ENCODE measurements at regions not wholly inside any gene's neighbourhood (a gene's known extent, or its start where the extent isn't known, plus 50 kb on each side); places are given as distances from the start of the nearest gene placed in this dataset.

DNA sequence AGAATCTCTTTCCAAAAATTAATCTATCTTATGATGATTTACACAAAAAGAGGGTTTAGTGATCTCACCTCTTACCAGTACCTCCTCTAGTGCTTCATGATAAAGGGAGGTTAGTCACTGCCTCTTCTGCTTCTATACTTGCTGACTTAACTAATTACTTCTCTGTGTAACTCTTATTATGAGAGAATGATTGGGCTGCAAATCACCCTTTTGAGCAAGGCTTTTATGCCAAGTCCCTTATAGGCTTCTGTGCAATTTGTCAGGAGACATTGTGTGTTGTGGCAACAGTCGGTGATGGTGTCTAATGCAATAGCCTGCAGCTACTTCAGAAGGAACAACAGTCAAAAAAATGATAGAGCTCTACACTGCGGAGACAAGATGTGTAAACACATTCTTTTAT lies 1568.1 kb upstream of the GOT2 start:
- Histone ChIP-seq H3K9ac (ENCODE audit: insufficient read depth, low read depth, low read length) (no peak overlapping the region), H3K27ac (ENCODE audit: extremely low read length, insufficient read depth, low read length) (no peak overlapping the region), H3K4me2 (ENCODE audit: low read depth, low read length) (no peak overlapping the region), H4K20me1 (ENCODE audit: insufficient read depth, low read length) (no peaks in the 10 kb centered on the region), H3K79me2 (ENCODE audit: insufficient read depth, low read length) (no peaks in the 10 kb centered on the region), H3K4me1 (ENCODE audit: insufficient read depth, low read length) (no peaks in the 10 kb centered on the region), H3K36me3 (replicated peaks in 1 of 2; ENCODE audit: control insufficient read depth in 1 of 2, insufficient read depth in 2 of 2, low read length in 2 of 2) (no peaks in the 10 kb centered on the region), H3K27me3 (ENCODE audit: control insufficient read depth in 1 of 2, insufficient read depth in 2 of 2, low read length in 2 of 2) (no peaks in the 10 kb centered on the region), H3K9me3 (ENCODE audit: low read length) (peaks cover 94% of the 10 kb centered on the region), H3K4me3 (replicated peaks in 1 of 3; ENCODE audit: insufficient read depth in 1 of 3, low read depth in 2 of 3, low read length in 3 of 3) (no peak overlapping the region), H2AFZ (ENCODE audit: low read length) (no peak overlapping the region)
- ChIA-PET POLR2A (no interaction called here), CTCF (ENCODE audit: low intra/inter-chr PET ratio, low total read pairs) (no interaction called here)
- BruUV-seq (replicated peaks), result no TSS peak
- no peak for TF ChIP-seq MXD4 (CRISPR knock-in tag; IDR thresholded peaks at IDR 0.05)
- no peak for TF ChIP-seq GATA4 (IDR thresholded peaks at IDR 0.05; ENCODE audit: borderline replicate concordance, low read depth)
- no peak for TF ChIP-seq GABPB1 (CRISPR knock-in tag; IDR thresholded peaks at IDR 0.05)
- TF ChIP-seq RNF2 (conservative IDR thresholded peaks at IDR 0.05; ENCODE audit: low read depth), result no peak
- TF ChIP-seq, protein P1, sequence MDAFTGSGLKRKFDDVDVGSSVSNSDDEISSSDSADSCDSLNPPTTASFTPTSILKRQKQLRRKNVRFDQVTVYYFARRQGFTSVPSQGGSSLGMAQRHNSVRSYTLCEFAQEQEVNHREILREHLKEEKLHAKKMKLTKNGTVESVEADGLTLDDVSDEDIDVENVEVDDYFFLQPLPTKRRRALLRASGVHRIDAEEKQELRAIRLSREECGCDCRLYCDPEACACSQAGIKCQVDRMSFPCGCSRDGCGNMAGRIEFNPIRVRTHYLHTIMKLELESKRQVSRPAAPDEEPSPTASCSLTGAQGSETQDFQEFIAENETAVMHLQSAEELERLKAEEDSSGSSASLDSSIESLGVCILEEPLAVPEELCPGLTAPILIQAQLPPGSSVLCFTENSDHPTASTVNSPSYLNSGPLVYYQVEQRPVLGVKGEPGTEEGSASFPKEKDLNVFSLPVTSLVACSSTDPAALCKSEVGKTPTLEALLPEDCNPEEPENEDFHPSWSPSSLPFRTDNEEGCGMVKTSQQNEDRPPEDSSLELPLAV (CRISPR knock-in tag; conservative IDR thresholded peaks at IDR 0.05; ENCODE audit: low read depth), result no peak
- TF ChIP-seq CC2D1A (CRISPR knock-in tag; IDR thresholded peaks at IDR 0.05), result no peak
- ATAC-seq (no peak), FAIRE-seq (no peak), DNase-seq (ENCODE audit: low spot score) (no peak)
- WGBS (ENCODE audit: low lambda C conversion rate), result 2% methylated on average over 2 of the region's 2 CpGs
- intact Hi-C loops (cut with micrococcal nuclease; ENCODE audit: unreplicated experiment) (no loop called here), in situ Hi-C loops (cut with HindIII; ENCODE audit: extremely low pct_ligation_motif_present, low pct_unique_long_range_greater_than_20kb) (no loop called here)

DNA sequence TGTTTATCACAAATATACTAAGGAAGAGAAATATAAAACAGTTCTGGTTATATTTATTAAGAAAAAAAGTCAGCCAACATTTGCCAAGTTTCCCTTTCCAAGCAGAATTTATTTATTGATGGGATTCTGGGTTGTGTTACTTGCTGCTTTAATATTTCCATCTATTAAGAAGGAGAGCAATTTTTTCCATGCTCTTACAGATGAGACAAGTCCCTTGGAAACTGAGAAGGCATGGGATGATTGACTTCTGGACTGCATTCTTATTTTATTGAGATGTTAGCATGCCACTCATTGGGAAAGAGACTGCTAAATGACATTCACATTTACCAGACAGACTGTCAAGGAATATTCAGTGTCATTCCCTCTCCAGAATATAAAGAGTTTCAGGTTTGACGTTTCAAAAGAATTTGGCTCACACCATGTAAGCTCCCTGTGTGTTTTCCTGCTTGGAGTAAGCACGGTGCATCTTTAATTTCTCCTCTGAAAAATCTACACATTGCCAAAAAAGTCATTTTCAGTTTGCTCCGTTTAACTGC lies 1565.2 kb upstream of the GOT2 start:
- intact Hi-C loops (cut with micrococcal nuclease; ENCODE audit: unreplicated experiment) (no loop called here), in situ Hi-C loops (cut with HindIII; ENCODE audit: extremely low pct_ligation_motif_present, low pct_unique_long_range_greater_than_20kb) (no loop called here)
- no peak for FAIRE-seq
- POLR2A ChIA-PET, result no interaction called here
- no peaks in the 10 kb centered on the region for H3K79me2 ChIP-seq (ENCODE audit: insufficient read depth, low read length)
- no peak overlapping the region for H2AFZ ChIP-seq (ENCODE audit: low read length)
- no peak overlapping the region for H3K27ac ChIP-seq (ENCODE audit: extremely low read length, insufficient read depth, low read length)
- BruUV-seq (replicated peaks), result no TSS peak
- H3K9ac ChIP-seq (ENCODE audit: insufficient read depth, low read depth, low read length), result no peak overlapping the region
- H3K9me3 ChIP-seq (ENCODE audit: low read length), result peaks cover 94% of the 10 kb centered on the region
- H4K20me1 ChIP-seq (ENCODE audit: insufficient read depth, low read length), result no peaks in the 10 kb centered on the region
- CTCF ChIA-PET (ENCODE audit: low intra/inter-chr PET ratio, low total read pairs), result no interaction called here
- H3K4me2 ChIP-seq (ENCODE audit: low read depth, low read length), result no peak overlapping the region
- WGBS (ENCODE audit: low lambda C conversion rate), result under 1% methylated on average over 3 of the region's 3 CpGs
- no peak for ATAC-seq
- H3K4me3 ChIP-seq (replicated peaks in 1 of 3; ENCODE audit: insufficient read depth in 1 of 3, low read depth in 2 of 3, low read length in 3 of 3), result no peak overlapping the region
- H3K36me3 ChIP-seq (replicated peaks in 1 of 2; ENCODE audit: control insufficient read depth in 1 of 2, insufficient read depth in 2 of 2, low read length in 2 of 2), result no peaks in the 10 kb centered on the region
- no peak for DNase-seq (ENCODE audit: low spot score)
- H3K27me3 ChIP-seq (ENCODE audit: control insufficient read depth in 1 of 2, insufficient read depth in 2 of 2, low read length in 2 of 2), result no peaks in the 10 kb centered on the region
- H3K4me1 ChIP-seq (ENCODE audit: insufficient read depth, low read length), result no peaks in the 10 kb centered on the region
- TF ChIP-seq MIER3 (CRISPR knock-in tag; IDR thresholded peaks at IDR 0.05; ENCODE audit: borderline replicate concordance) (no peak), RBM39 (IDR thresholded peaks at IDR 0.05; ENCODE audit: low read depth, low read length, poor library complexity, severe bottlenecking) (no peak), PCBP2 (optimal IDR thresholded peaks at IDR 0.05; ENCODE audit: low read depth, low read length, poor library complexity, severe bottlenecking) (no peak), PHF5A (CRISPR knock-in tag; IDR thresholded peaks at IDR 0.05; ENCODE audit: low read depth, unreplicated experiment) (no peak), PHF8 (CRISPR knock-in tag; IDR thresholded peaks at IDR 0.05) (no peak), RFX5 (IDR thresholded peaks at IDR 0.05; ENCODE audit: low read depth, low read length) (no peak)
- TF ChIP-seq, protein P2, sequence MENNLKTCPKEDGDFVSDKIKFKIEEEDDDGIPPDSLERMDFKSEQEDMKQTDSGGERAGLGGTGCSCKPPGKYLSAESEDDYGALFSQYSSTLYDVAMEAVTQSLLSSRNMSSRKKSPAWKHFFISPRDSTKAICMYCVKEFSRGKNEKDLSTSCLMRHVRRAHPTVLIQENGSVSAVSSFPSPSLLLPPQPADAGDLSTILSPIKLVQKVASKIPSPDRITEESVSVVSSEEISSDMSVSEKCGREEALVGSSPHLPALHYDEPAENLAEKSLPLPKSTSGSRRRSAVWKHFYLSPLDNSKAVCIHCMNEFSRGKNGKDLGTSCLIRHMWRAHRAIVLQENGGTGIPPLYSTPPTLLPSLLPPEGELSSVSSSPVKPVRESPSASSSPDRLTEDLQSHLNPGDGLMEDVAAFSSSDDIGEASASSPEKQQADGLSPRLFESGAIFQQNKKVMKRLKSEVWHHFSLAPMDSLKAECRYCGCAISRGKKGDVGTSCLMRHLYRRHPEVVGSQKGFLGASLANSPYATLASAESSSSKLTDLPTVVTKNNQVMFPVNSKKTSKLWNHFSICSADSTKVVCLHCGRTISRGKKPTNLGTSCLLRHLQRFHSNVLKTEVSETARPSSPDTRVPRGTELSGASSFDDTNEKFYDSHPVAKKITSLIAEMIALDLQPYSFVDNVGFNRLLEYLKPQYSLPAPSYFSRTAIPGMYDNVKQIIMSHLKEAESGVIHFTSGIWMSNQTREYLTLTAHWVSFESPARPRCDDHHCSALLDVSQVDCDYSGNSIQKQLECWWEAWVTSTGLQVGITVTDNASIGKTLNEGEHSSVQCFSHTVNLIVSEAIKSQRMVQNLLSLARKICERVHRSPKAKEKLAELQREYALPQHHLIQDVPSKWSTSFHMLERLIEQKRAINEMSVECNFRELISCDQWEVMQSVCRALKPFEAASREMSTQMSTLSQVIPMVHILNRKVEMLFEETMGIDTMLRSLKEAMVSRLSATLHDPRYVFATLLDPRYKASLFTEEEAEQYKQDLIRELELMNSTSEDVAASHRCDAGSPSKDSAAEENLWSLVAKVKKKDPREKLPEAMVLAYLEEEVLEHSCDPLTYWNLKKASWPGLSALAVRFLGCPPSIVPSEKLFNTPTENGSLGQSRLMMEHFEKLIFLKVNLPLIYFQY (CRISPR knock-in tag; IDR thresholded peaks at IDR 0.05; ENCODE audit: borderline replicate concordance), result no peak
- TF ChIP-seq, protein P3, sequence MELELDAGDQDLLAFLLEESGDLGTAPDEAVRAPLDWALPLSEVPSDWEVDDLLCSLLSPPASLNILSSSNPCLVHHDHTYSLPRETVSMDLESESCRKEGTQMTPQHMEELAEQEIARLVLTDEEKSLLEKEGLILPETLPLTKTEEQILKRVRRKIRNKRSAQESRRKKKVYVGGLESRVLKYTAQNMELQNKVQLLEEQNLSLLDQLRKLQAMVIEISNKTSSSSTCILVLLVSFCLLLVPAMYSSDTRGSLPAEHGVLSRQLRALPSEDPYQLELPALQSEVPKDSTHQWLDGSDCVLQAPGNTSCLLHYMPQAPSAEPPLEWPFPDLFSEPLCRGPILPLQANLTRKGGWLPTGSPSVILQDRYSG (CRISPR knock-in tag; IDR thresholded peaks at IDR 0.05), result no peak

Measured in HepG2 (cell line).